BE2C (cell line): ENCODE measurements at regions not wholly inside any gene's neighbourhood (a gene's known extent, or its start where the extent isn't known, plus 50 kb on each side); places are given as distances from the start of the nearest gene placed in this dataset.

Experiments used
- DNase-seq: peaks from one replicate; pipeline ENCODE4 v3.0.0-alpha.2; 2020
- H3K27me3 ChIP-seq: fragments of 250-450 bp; sonication (Bioruptor Pico); 2 replicates; pipeline ENCODE4 v1.5.1; 2020; ENCODE audit warnings: mild to moderate bottlenecking
- H3K36me3 ChIP-seq: fragments of 250-450 bp; sonication (Bioruptor Pico); 2 replicates; pipeline ENCODE4 v1.5.1; 2020; ENCODE audit warnings: mild to moderate bottlenecking
- H3K4me1 ChIP-seq: fragments of 250-450 bp; sonication (Bioruptor Pico); 2 replicates; pipeline ENCODE4 v1.5.1; 2020
- H3K4me3 ChIP-seq: 2 replicates; pipeline ENCODE4 v1.5.1; 2011; ENCODE audit warnings: low read depth, low read length
- H3K9me3 ChIP-seq: fragments of 250-450 bp; sonication (Bioruptor Pico); 2 replicates; pipeline ENCODE4 v1.5.1; 2020
- TF ChIP-seq, protein P1 (sequence below): IDR thresholded peaks from 2 replicates; pipeline ENCODE4 v1.5.1; 2012; ENCODE audit warnings: mild to moderate bottlenecking, low read depth, low read length

DNA sequence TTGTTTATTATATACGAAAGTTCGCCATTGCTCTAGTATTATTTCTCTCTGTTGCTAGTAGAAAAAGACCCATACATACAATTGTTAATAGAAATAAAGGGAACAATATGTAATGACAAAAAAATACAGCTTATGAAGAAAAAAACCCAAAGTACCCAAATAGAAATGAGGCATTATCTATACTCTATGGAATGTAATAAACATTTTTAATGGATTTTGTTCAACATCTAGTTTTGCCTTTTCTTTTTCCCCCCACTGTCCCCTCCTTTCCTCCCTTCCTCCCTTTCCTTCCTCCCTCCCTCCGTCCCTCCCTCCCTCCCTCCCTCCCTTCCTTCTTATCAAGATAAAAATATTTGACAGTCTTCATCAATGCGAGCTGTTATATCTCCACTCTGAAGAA is 81.5 kb upstream of the NEK7 start:
- H3K4me3 ChIP-seq = no peak overlapping the region
- TF ChIP-seq, protein P1, sequence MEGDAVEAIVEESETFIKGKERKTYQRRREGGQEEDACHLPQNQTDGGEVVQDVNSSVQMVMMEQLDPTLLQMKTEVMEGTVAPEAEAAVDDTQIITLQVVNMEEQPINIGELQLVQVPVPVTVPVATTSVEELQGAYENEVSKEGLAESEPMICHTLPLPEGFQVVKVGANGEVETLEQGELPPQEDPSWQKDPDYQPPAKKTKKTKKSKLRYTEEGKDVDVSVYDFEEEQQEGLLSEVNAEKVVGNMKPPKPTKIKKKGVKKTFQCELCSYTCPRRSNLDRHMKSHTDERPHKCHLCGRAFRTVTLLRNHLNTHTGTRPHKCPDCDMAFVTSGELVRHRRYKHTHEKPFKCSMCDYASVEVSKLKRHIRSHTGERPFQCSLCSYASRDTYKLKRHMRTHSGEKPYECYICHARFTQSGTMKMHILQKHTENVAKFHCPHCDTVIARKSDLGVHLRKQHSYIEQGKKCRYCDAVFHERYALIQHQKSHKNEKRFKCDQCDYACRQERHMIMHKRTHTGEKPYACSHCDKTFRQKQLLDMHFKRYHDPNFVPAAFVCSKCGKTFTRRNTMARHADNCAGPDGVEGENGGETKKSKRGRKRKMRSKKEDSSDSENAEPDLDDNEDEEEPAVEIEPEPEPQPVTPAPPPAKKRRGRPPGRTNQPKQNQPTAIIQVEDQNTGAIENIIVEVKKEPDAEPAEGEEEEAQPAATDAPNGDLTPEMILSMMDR = no peak
- DNase-seq = no peak
- no peaks in the 10 kb centered on the region for H3K27me3 ChIP-seq
- H3K36me3 ChIP-seq = no peaks in the 10 kb centered on the region
- no peaks in the 10 kb centered on the region for H3K4me1 ChIP-seq
- H3K9me3 ChIP-seq = no peaks in the 10 kb centered on the region

DNA sequence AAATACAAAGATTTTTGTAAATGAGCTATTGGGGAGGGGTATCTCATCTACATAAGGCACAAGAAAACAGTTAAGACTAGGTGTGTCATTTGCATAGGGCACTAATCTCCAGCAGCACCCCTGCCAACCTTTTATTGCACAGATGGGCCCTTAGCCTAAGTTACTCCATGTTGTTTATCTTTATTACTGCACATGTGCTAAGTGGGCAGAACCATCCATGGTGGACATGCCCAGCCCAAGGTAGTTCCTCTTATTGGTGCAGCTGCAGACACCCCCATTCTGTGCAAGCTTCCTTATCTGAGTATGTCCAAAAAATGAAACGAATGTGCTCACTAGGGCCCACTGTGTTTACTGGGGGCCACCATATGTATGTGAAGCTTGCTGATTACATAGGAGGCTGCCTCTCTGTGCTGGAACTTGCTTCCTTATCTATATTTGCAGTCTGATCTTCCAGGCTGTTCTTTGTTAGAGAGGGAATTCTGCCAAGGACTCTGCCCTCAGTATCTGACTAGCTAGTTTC is 77.3 kb upstream of the NEK7 start:
- TF ChIP-seq, protein P1 = no peak
- Histone ChIP-seq H3K4me3 (no peak overlapping the region), H3K36me3 (no peaks in the 10 kb centered on the region), H3K27me3 (no peaks in the 10 kb centered on the region), H3K9me3 (no peaks in the 10 kb centered on the region), H3K4me1 (no peaks in the 10 kb centered on the region)
- no peak for DNase-seq

- no peaks in the 10 kb centered on the region for H3K27me3 ChIP-seq
- TF ChIP-seq, protein P1 = no peak
- no peaks in the 10 kb centered on the region for H3K4me1 ChIP-seq
- no peak overlapping the region for H3K4me3 ChIP-seq
- H3K36me3 ChIP-seq = no peaks in the 10 kb centered on the region
- no peak for DNase-seq
- H3K9me3 ChIP-seq = no peaks in the 10 kb centered on the region
These were observed 74.2 kb upstream of the NEK7 start for GRCh38 chr1:198082576-198082975.

GRCh38 chr1:198083549-198083948 is 73.2 kb upstream of the NEK7 start:
- no peaks in the 10 kb centered on the region for H3K36me3 ChIP-seq
- H3K27me3 ChIP-seq = no peaks in the 10 kb centered on the region
- no peaks in the 10 kb centered on the region for H3K4me1 ChIP-seq
- DNase-seq = no peak
- TF ChIP-seq, protein P1 = no peak
- no peaks in the 10 kb centered on the region for H3K9me3 ChIP-seq
- no peak overlapping the region for H3K4me3 ChIP-seq

DNA sequence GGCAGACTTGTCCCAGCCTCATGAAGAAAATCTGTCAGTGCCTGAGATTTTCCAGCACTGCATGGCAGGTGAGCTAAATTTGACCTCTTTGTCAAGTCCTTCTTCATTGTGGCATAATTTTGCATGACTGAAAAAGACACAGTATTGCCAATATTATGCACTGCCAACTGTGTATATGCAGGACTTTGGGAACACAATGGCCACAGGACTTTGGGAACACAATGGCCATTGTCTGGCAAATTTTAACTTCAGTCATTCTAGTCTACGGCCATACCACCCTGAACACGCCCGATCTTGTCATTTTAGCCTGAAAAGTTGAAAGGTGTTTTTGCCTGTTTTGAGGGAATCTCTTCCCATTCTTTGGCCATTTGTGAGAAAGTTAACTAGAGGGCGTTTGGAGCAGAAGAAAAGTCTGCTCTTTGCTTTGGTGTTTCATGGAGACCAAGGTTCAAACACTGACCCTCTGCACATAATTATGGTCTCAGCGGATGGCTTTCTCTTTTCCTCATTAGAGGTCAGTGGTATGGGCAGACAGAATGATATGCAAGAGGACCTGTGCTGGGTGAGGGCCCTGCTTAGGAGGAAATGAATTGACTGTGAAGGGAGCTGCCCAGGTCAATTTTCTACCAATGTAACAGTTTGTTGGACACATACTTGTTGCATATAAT is 72.4 kb upstream of the NEK7 start:
- TF ChIP-seq, protein P1 = no peak
- Histone ChIP-seq H3K4me3 (no peak overlapping the region), H3K4me1 (no peaks in the 10 kb centered on the region), H3K36me3 (no peaks in the 10 kb centered on the region), H3K27me3 (no peaks in the 10 kb centered on the region), H3K9me3 (no peaks in the 10 kb centered on the region)
- no peak for DNase-seq

DNA sequence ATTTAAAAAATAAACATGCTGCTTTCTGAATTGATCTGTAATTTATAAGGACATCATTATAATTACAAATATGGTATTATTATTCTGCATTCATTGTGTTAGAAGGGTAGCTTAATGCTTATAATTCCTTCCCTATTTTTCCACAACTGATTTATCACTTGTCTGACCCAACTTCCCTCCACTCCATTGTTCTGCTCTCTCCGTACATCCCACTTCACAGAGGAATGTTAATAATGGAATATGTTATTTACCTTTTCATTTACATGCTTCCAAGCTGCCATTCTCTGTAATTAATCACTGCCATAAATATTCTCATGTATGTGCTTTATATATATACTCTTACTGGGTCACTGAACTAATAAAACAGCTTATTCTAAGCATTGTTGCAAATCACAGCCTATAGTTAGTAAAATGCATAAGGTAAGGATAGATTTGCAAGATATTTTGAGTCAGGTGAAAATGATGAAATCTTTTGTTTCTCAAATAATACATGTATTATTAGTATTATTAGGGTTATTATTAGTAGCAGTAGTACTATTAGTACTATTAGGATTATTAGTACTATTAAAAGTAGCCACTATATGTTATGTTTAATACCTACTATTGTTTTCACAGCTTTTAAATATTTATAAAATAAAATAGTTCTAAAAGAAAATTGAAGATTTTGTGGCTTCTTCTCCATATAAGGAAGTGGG is 70.6 kb upstream of the NEK7 start:
- Histone ChIP-seq H3K27me3 (no peaks in the 10 kb centered on the region), H3K4me3 (no peak overlapping the region), H3K9me3 (no peaks in the 10 kb centered on the region), H3K4me1 (no peaks in the 10 kb centered on the region), H3K36me3 (no peaks in the 10 kb centered on the region)
- no peak for DNase-seq
- TF ChIP-seq, protein P1 = no peak
